Panc1 (cell line): ENCODE measurements at regions not wholly inside any gene's neighbourhood (a gene's known extent, or its start where the extent isn't known, plus 50 kb on each side); places are given as distances from the start of the nearest gene placed in this dataset.

Source experiments
- CTCF ChIP-seq: fragments of 450-650 bp; IDR thresholded peaks from 2 replicates; pipeline ENCODE4 v1.5.1; 2017; ENCODE audit warnings: mild to moderate bottlenecking
- SIN3A ChIP-seq: IDR thresholded peaks from 2 replicates; pipeline ENCODE4 v1.6.1; 2012; ENCODE audit warnings: low read depth, mild to moderate bottlenecking, low read length, moderate library complexity, borderline replicate concordance; ENCODE audit not compliant: insufficient read depth

- TF ChIP-seq CTCF (no peak), SIN3A (no peak)
Measured at GRCh38 chr2:210912779-210913178, 356.4 kb downstream of the CPS1 start.
